GM23248 (cell line): ENCODE measurements at regions not wholly inside any gene's neighbourhood (a gene's known extent, or its start where the extent isn't known, plus 50 kb on each side); places are given as distances from the start of the nearest gene placed in this dataset.

Source experiments
- DNase-seq: peaks from one replicate; pipeline ENCODE4 v3.0.0-alpha.2; 2015
- H2AFZ ChIP-seq: fragments of 200-600 bp; sonication (generic); 2 replicates; pipeline ENCODE4 v1.6.1; 2016; ENCODE audit warnings: antibody characterized with exemption
- H3F3A ChIP-seq: fragments of 200-600 bp; sonication (generic); 2 replicates; pipeline ENCODE4 v1.6.1; 2016; ENCODE audit warnings: mild to moderate bottlenecking, antibody characterized with exemption, mixed run types; ENCODE audit not compliant: insufficient read depth
- H3K27ac ChIP-seq: fragments of 200-600 bp; sonication (generic); 2 replicates; pipeline ENCODE4 v1.5.1; 2016; ENCODE audit warnings: mild to moderate bottlenecking
- H3K27me3 ChIP-seq: fragments of 200-600 bp; sonication (generic); replicated peaks from 2 replicates; pipeline ENCODE4 v1.6.1; 2016; ENCODE audit warnings: mild to moderate bottlenecking; ENCODE audit not compliant: insufficient read depth
- H3K36me3 ChIP-seq: fragments of 200-600 bp; sonication (generic); 2 replicates; pipeline ENCODE4 v1.6.1; 2016; ENCODE audit warnings: low read depth, mild to moderate bottlenecking
- H3K4me1 ChIP-seq: fragments of 200-600 bp; sonication (generic); 2 replicates; pipeline ENCODE4 v1.6.1; 2016; ENCODE audit warnings: mild to moderate bottlenecking; ENCODE audit not compliant: insufficient read depth
- H3K4me2 ChIP-seq: fragments of 200-600 bp; sonication (generic); one replicate; pipeline ENCODE4 v1.6.1; 2016; ENCODE audit warnings: mild to moderate bottlenecking; ENCODE audit not compliant: unreplicated experiment
- H3K4me3 ChIP-seq: fragments of 200-600 bp; sonication (generic); 2 replicates; pipeline ENCODE4 v1.5.1; 2016; ENCODE audit warnings: mild to moderate bottlenecking
- H3K79me2 ChIP-seq: fragments of 200-600 bp; sonication (generic); 2 replicates; pipeline ENCODE4 v1.6.1; 2016; ENCODE audit warnings: mild to moderate bottlenecking; ENCODE audit not compliant: insufficient read depth
- H3K9ac ChIP-seq: fragments of 200-600 bp; sonication (generic); 2 replicates; pipeline ENCODE4 v1.6.1; 2016; ENCODE audit warnings: mild to moderate bottlenecking
- H3K9me2 ChIP-seq: fragments of 200-600 bp; sonication (generic); 2 replicates; pipeline ENCODE4 v1.6.1; 2016; ENCODE audit warnings: mixed run types, mild to moderate bottlenecking, moderate library complexity; ENCODE audit not compliant: insufficient read depth
- H3K9me3 ChIP-seq: fragments of 200-600 bp; sonication (generic); one replicate; pipeline ENCODE4 v1.6.1; 2017; ENCODE audit warnings: low read depth
- H4K20me1 ChIP-seq: fragments of 200-600 bp; sonication (generic); 2 replicates; pipeline ENCODE4 v1.6.0; 2016; ENCODE audit not compliant: insufficient read depth
- EZH2 ChIP-seq: fragments of 200-600 bp; sonication (generic); IDR thresholded peaks from 2 replicates; pipeline ENCODE4 v1.6.1; 2018; ENCODE audit warnings: antibody characterized with exemption, mild to moderate bottlenecking; ENCODE audit not compliant: insufficient read depth, poor library complexity, severe bottlenecking
- EZH2phosphoT487 ChIP-seq: fragments of 200-600 bp; sonication (generic); IDR thresholded peaks from 2 replicates; pipeline ENCODE4 v1.6.1; 2018; ENCODE audit warnings: antibody characterized with exemption, moderate library complexity, mild to moderate bottlenecking, low read depth; ENCODE audit not compliant: insufficient read depth
- WGBS, 2 experiments: methylation state at CpG; one replicate each; pipeline ENCODE4 v1.1.6; 2015 to 2017; ENCODE audit warnings: low lambda C conversion rate in 2 of 2, low coverage in 1 of 2; ENCODE audit errors: missing lambda C conversion rate in 2 of 2; 5-methylcytosine and 5-hydroxymethylcytosine counted together
- in situ Hi-C: fragments of 300-500 bp; cut with MboI; formaldehyde crosslinking; loops from 2 replicates; pipeline ENCODE4 v1.15.0; 2020

- Histone ChIP-seq H3K9me2 (no peaks in the 10 kb centered on the region), H3K27me3 (no peaks in the 10 kb centered on the region), H3K27ac (no peak overlapping the region), H4K20me1 (no peaks in the 10 kb centered on the region), H3F3A (no peaks in the 10 kb centered on the region), H3K9me3 (no peaks in the 10 kb centered on the region), H2AFZ (no peak overlapping the region), H3K4me3 (no peak overlapping the region), H3K4me2 (no peak overlapping the region), H3K4me1 (0 out of 2 replicates have a peak, but pooled peaks cover 3% of the 10 kb centered on the region), H3K79me2 (no peaks in the 10 kb centered on the region), H3K9ac (no peak overlapping the region), H3K36me3 (no peaks in the 10 kb centered on the region)
- TF ChIP-seq EZH2 (no peak), EZH2phosphoT487 (no peak)
- WGBS, 2 experiments = 93 to 94% methylated on average over 1 of the region's 1 CpG
- in situ Hi-C loops = no loop called here
- DNase-seq = no peak
Measured at GRCh38 chr16:65494080-65494479, 372.2 kb upstream of the CDH11 start.

- 90 to 91% methylated on average over 4 of the region's 4 CpGs for WGBS, 2 experiments
- no peak overlapping the region for H3K9ac ChIP-seq
- DNase-seq = no peak
- no peaks in the 10 kb centered on the region for H3K79me2 ChIP-seq
- no peak for TF ChIP-seq EZH2
- TF ChIP-seq EZH2phosphoT487 = no peak
- H3K4me1 ChIP-seq = no peaks in the 10 kb centered on the region
- no peak overlapping the region for H3K4me3 ChIP-seq
- H3K27ac ChIP-seq = no peak overlapping the region
- no peak overlapping the region for H3K4me2 ChIP-seq
- no peaks in the 10 kb centered on the region for H3K9me3 ChIP-seq
- in situ Hi-C loops = no loop called here
- no peaks in the 10 kb centered on the region for H3K27me3 ChIP-seq
- no peaks in the 10 kb centered on the region for H3K36me3 ChIP-seq
- H4K20me1 ChIP-seq = no peaks in the 10 kb centered on the region
- H2AFZ ChIP-seq = no peak overlapping the region
- no peaks in the 10 kb centered on the region for H3F3A ChIP-seq
- no peaks in the 10 kb centered on the region for H3K9me2 ChIP-seq
Measured at GRCh38 chr16:65490286-65490685, 368.4 kb upstream of the CDH11 start.

- Histone ChIP-seq H3K27me3 (no peaks in the 10 kb centered on the region), H2AFZ (no peak overlapping the region), H3K79me2 (no peaks in the 10 kb centered on the region), H3K9ac (no peak overlapping the region), H3K4me3 (no peak overlapping the region), H3K4me2 (no peak overlapping the region), H3K9me2 (no peaks in the 10 kb centered on the region), H3K27ac (no peak overlapping the region), H3K36me3 (no peaks in the 10 kb centered on the region), H3K4me1 (no peaks in the 10 kb centered on the region), H3F3A (no peaks in the 10 kb centered on the region), H3K9me3 (no peaks in the 10 kb centered on the region), H4K20me1 (no peaks in the 10 kb centered on the region)
- in situ Hi-C loops = no loop called here
- 69 to 75% methylated on average over 4 of the region's 4 CpGs for WGBS, 2 experiments
- TF ChIP-seq EZH2phosphoT487 (no peak), EZH2 (no peak)
- peak; percentile 19 for DNase-seq
Measured at GRCh38 chr16:65489531-65490023, 367.7 kb upstream of the CDH11 start.

GRCh38 chr16:65487231-65487630 is 365.4 kb upstream of the CDH11 start:
- H3K27ac ChIP-seq = no peak overlapping the region
- DNase-seq = no peak
- no peak overlapping the region for H3K9ac ChIP-seq
- H3K9me2 ChIP-seq = no peaks in the 10 kb centered on the region
- H3K4me2 ChIP-seq = no peak overlapping the region
- H3K27me3 ChIP-seq = no peaks in the 10 kb centered on the region
- no peaks in the 10 kb centered on the region for H4K20me1 ChIP-seq
- H3K9me3 ChIP-seq = no peaks in the 10 kb centered on the region
- TF ChIP-seq EZH2phosphoT487 = no peak
- no peak for TF ChIP-seq EZH2
- in situ Hi-C loops = no loop called here
- H3K4me3 ChIP-seq = no peak overlapping the region
- H3K4me1 ChIP-seq = no peaks in the 10 kb centered on the region
- no peak overlapping the region for H2AFZ ChIP-seq
- no peaks in the 10 kb centered on the region for H3F3A ChIP-seq
- no peaks in the 10 kb centered on the region for H3K36me3 ChIP-seq
- 91% methylated on average over 5 of the region's 5 CpGs for WGBS, 2 experiments
- H3K79me2 ChIP-seq = no peaks in the 10 kb centered on the region

- no peak overlapping the region for H3K4me2 ChIP-seq
- in situ Hi-C loops = no loop called here
- no peaks in the 10 kb centered on the region for H3K9me2 ChIP-seq
- WGBS, 2 experiments = 87 to 89% methylated on average over 4 of the region's 4 CpGs
- no peaks in the 10 kb centered on the region for H3F3A ChIP-seq
- H3K4me1 ChIP-seq = no peaks in the 10 kb centered on the region
- DNase-seq = no peak
- H3K79me2 ChIP-seq = no peaks in the 10 kb centered on the region
- TF ChIP-seq EZH2phosphoT487 (no peak), EZH2 (no peak)
- H3K9ac ChIP-seq = no peak overlapping the region
- H3K27ac ChIP-seq = no peak overlapping the region
- H4K20me1 ChIP-seq = no peaks in the 10 kb centered on the region
- H3K27me3 ChIP-seq = no peaks in the 10 kb centered on the region
- no peaks in the 10 kb centered on the region for H3K9me3 ChIP-seq
- no peak overlapping the region for H2AFZ ChIP-seq
- H3K36me3 ChIP-seq = no peaks in the 10 kb centered on the region
- H3K4me3 ChIP-seq = no peak overlapping the region
Measured at GRCh38 chr16:65481956-65482355, 360.1 kb upstream of the CDH11 start.
